GM18502 (cell line): ENCODE measurements at regions not wholly inside any gene's neighbourhood (a gene's known extent, or its start where the extent isn't known, plus 50 kb on each side); places are given as distances from the start of the nearest gene placed in this dataset.

Experiments
- ATAC-seq: cut with Tn5 transposase; IDR thresholded peaks from one replicate; pipeline ENCODE4 v1.9.1; 2021; ENCODE audit warnings: mild to moderate bottlenecking; ENCODE audit not compliant: unreplicated experiment, poor library complexity

DNA sequence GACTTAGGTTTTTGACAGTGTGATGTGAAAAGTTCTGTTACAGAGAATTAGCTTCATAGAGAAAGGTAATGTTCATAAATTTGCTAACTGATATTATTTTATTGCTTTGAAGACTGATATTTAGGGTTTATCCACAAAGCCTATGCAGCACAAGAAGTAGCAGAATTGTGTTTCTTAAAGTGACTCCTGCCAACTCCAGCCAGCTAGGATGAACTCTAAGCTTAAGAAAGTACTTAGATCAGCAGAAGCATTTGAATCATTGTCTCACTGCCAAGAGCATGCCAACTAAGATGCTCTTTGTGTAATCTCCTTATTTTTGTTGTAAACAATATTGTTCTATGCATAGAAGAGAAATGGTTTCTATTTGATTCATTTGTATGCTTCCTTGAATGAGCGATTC, 589.4 kb upstream of the ADGRL4 start:
- no peak for ATAC-seq

DNA sequence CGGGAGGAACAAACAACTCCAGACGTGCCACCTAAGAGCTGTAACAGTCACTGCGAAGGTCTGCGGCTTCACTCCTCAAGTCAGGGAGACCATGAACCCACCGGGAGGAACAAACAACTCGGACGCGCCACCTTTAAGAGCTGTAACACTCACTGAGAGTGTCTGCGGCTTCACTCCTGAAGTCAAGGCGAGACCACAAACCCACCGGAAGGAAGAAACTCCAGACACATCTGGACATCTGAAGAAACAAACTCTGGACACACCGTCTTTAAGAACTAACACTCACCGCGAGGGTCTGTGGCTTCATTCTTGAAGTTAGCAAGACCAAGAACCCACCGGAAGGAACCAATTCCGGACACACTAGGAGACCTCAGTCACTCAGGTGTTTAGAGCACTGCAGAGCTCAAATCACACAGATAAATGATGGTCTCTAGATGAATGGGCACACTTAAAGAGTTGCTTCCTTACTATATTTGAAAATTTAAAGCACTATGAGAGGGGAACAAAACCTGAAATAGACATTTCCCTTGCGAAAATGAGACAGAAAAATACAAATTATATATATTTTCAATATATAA, 587.7 kb upstream of the ADGRL4 start:
- ATAC-seq: no peak

GRCh38 chr1:79592707-79593106, 586.2 kb upstream of the ADGRL4 start:
- no peak for ATAC-seq

DNA sequence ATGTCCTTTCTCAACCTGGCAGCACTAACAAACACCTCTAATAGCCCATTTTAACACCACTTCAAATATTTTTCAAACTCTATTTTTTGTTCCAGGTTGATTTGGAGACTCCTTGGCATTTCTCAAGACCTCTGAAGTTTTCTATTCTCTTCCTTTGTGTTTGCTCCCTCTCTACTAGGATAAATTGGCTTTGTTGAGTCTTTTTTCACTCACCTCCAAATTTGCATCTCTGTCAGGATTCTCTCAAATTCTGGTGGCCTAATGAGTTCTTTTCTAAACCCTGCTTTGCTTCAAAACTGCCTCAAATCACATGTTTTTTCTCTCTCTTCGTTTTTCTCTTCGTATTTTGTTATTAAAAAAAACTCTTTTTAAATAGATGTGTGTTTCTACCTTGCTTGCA, 582.2 kb upstream of the ADGRL4 start:
- no peak for ATAC-seq

- no peak for ATAC-seq
Observed at GRCh38 chr1:79587229-79587628, 580.7 kb upstream of the ADGRL4 start.

GRCh38 chr1:79585801-79586200, 579.3 kb upstream of the ADGRL4 start:
- no peak for ATAC-seq

DNA sequence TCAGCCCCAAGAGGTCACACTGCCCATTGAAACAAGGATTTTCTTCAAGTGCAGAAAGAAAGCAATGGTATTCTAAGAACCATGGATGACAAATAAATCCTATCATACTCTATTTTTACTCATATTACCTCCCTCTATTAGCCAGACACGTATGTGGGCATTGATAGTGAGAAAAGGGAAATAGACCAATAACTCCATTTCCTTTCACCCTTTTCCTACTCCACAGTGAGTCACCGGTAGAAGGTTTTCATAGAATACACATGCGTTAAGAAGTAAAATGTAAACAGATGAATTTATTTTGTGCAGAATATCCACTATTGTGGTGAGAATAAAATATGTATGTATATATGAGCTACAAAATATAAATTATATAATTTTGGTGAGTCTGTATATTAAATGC, 568.9 kb upstream of the ADGRL4 start:
- no peak for ATAC-seq

DNA sequence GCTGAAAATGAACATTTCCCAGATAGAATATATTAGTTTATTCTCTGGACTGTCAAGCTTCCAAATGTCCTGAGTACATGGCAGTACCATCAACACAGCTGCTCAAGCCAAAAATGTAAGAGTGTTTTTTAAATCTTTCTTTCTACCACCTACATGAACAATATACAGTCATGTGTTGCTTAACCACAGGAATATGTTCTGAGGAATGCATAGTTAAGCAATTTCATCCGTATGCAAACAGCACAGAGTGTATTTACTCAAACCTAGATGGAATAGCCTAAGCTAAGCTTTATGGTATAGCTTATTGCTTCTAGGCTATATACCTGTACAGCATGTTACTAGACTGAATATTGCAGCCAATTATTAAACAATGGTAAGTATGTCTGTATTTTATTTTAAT, 561.9 kb upstream of the ADGRL4 start:
- ATAC-seq: no peak

DNA sequence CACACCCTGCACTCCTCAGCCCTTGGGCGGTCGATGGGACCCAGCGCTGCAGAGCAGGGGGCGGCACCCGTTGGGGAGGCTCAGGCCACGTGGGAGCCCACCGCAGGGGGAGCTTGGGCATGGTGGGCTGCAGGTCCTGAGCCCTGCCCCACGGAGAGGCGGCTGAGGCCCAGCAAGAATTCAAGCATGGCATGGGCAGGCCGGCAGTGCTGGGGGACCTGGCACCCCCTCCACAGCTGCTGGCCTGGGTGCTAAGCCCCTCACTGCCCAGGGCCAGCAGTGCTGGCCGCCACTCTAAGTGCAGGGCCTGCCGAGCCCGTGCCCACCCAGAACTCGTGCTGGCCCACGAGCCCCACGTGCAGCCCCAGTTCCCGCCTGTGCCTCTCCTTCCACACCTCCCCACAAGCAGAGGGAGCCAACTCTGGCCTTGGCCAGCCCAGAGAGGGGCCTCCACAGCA, 555.0 kb upstream of the ADGRL4 start:
- no peak for ATAC-seq

- ATAC-seq: no peak
Observed at GRCh38 chr1:79556189-79556588, 549.7 kb upstream of the ADGRL4 start.

GRCh38 chr1:79554688-79555087, 548.2 kb upstream of the ADGRL4 start:
- no peak for ATAC-seq

DNA sequence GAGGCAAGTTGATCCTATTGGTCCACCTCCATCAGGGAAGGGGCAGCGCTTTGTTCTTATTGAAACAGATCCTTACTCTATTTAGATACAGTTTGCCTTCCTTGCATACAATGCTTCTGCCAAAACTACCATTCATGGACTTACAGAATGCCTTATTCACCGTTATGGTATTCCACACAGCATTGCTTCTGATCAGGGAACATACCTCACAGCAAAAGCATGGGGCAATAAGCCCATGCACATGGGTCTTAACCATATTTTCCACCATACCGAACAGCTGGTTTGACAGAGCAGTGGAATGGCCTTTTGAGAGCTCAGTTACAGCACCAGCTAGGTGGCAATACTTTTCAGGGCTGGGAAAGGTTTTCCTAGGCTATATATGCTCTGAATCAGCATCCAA, 544.8 kb upstream of the ADGRL4 start:
- no peak for ATAC-seq

- no peak for ATAC-seq
Observed at GRCh38 chr1:79550402-79550801, 543.9 kb upstream of the ADGRL4 start.

DNA sequence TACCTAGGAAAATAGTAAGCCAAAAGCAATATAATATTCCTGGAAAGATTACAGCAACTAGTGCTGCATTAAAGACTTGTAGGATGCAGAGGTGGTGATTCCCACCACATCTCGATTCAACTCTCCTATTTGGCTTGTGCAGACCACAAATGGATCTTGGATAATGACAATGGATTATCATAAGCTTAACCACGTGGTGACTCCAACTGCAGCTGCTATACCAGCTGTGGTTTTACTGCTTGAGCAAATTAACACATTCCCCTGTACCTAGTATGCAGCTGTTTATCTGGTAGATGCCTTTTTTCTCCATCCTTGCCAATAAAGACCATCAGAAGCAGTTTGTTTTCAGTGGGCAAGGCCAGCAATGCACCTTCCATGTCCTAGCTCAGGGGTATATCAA, 542.7 kb upstream of the ADGRL4 start:
- no peak for ATAC-seq

DNA sequence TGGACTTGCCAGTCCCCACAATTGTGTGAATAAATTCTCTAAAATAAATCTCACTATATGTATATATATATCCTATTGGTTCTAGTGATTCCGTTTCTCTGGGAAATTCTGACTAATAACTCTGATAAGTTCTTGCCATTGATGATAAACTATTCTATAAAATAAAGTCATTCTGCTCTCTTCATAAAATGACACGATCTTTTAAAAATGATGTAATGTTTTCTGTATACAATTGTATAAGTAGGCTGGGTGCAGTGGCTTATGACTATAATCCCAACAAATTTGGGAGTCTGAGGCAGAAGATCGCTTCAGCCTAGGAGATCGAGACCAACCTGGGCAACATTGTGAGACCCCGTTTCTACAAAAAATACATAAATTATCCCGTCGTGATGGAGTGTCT, 541.0 kb upstream of the ADGRL4 start:
- no peak for ATAC-seq

DNA sequence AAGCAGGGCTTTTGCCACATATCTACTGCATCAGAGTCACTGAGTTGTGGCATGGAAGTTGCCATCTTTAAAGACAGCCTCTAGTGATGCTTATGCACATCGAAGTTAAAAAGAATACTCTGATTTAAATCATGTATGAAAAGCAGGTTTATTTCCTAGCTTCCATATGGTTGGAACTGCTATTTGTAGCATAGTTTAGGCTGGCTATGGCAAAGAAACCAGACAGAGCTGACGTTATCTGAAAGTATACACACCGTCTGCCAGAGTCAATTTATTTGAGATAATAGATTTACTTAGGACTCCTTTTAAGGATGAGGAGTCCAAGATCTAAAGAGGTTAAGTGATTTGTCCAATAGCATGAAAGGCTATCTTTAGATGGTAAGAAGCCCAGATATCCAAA, 536.9 kb upstream of the ADGRL4 start:
- ATAC-seq: no peak

GRCh38 chr1:79539001-79539400, 532.5 kb upstream of the ADGRL4 start:
- no peak for ATAC-seq

- ATAC-seq: no peak
Observed at GRCh38 chr1:79532555-79532954, 526.0 kb upstream of the ADGRL4 start.

- no peak for ATAC-seq
Observed at GRCh38 chr1:79531790-79532189, 525.3 kb upstream of the ADGRL4 start.

DNA sequence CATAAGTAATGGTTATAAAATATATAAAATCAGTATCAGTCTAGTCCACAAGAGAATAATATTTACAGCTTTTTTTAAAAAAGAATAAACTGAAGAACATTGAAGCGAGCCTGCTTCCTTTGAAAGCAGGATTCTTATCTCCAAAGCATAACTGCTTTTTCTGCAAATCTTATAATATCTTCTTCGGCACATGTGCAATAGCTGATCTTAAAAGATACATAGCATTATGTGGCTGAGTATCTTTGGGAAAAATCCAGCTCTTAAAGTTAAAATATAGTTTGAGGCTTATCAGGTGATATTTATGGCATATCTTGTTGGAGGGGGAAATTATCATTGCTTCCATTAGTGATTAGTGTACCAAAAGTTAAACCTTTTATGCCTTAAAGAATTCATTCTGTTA, 523.9 kb upstream of the ADGRL4 start:
- no peak for ATAC-seq

DNA sequence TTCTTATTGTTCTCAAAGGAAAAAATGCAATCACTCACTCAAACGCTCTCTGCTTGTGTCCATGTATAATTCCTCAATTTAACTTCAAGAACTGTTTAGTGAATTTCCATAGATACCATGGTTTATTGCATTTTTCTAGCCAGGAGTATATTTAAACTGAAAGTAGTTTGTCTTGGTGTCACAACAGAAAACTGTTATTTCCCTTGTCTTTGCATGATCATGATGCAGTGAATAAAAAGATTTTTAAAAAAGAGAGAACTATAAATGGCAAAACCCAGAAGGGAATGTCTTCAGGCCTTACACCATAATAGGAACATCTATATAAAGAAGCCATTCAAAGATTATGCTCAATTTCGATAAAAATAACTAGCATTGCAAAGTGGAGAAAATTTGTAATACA, 523.5 kb upstream of the ADGRL4 start:
- no peak for ATAC-seq

DNA sequence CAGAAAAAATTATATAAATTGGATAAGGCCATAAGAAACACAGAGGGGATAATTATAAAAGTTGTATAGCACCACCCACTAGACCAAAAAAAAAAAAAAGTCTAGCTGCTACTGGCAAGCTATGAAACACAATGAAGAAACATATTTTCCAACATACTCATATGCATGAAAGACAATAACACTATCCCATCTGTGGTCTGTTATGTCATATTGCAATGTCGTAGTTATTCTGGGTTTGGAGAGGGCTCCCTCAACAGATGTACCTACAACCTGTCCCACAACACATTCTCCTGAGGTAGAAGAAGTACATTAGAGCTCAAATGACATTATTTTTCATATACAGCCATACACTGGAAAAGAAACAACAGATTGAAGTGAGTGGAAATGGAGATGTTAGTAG, 517.6 kb upstream of the ADGRL4 start:
- ATAC-seq: no peak
